ENCODE measurements at regions not wholly inside any gene's neighbourhood (a gene's known extent, or its start where the extent isn't known, plus 50 kb on each side); places are given as distances from the start of the nearest gene placed in this dataset.
"Not testable (repeated sequence)": the region's sequence is repeated elsewhere in the genome, so short reads cannot be mapped to it uniquely, and the experiment has no call there.

DNA sequence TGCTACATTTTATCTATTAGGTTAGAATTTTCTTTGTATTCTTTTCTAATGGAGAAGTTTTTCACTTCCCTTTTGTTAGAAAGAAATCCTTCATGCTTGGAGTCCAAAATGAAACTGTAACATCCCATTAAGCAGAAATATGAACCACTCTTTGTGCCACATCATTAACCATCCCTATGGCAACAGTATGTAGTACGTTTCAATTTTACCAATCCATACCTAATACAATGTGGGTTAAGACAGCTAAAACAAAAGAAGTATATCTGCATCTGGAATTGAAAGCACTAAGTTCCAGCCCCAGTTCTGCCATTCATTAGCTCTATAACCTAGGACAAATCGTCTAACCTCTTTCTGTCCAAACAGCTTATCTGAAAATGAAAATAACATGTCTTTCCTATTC lies 409.2 kb upstream of the SPHKAP start:
- H3K36me3 ChIP-seq (replicated peaks): no peaks in the 10 kb centered on the region
- H3K4me1 ChIP-seq: no peaks in the 10 kb centered on the region
- no peaks in the 10 kb centered on the region for H3K9me3 ChIP-seq
- in situ Hi-C loops (cut with MboI; ENCODE audit: low sequenced_read_pairs): no loop called here
- H3K4me3 ChIP-seq: no peak overlapping the region
- no peaks in the 10 kb centered on the region for H3K27me3 ChIP-seq (ENCODE audit: low read depth)
- DNase-seq (ENCODE audit: low spot score in 2 of 2): no peak

DNA sequence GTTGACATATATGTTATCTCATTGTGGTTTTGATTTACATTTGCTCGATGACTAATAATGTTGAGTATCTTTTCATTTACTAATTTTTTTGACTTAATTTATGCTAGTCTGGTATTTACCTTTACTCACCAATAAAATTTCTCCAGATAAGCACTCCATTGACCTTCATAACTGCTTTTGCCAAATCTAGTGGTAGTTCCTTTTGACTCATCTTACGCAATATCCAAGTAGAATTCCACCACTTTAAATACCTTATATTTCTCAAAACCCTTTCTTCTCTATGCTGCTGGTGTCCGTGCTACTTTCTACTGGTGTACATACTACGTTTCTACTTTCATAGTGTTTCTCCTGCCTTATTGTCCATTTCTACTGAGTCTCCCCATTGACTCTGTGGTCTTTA lies 407.6 kb upstream of the SPHKAP start:
- no peak overlapping the region for H3K4me3 ChIP-seq
- no peaks in the 10 kb centered on the region for H3K36me3 ChIP-seq (replicated peaks)
- no peak for DNase-seq (ENCODE audit: low spot score in 2 of 2)
- no peaks in the 10 kb centered on the region for H3K27me3 ChIP-seq (ENCODE audit: low read depth)
- in situ Hi-C loops (cut with MboI; ENCODE audit: low sequenced_read_pairs): no loop called here
- no peaks in the 10 kb centered on the region for H3K4me1 ChIP-seq
- no peaks in the 10 kb centered on the region for H3K9me3 ChIP-seq

DNA sequence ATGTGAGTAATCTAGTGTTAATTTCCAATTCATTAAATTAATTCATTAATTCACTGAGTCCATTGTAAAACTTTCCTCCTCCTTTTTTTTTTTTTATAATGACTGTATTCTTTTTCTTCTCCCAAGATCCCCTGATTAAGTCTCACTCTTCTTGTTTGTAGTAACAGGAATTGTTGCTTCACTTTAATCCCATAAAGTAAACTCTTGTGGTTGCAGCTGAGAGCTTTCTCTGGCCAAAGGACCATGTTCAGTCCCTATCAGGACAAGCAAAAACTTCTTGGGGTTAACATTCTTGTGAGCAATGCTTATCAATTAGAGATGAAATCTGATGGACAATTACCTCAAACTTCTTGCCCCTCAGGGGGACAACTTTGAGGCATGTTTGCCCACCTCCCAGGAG lies 400.2 kb upstream of the SPHKAP start:
- in situ Hi-C loops (cut with MboI; ENCODE audit: low sequenced_read_pairs): no loop called here

DNA sequence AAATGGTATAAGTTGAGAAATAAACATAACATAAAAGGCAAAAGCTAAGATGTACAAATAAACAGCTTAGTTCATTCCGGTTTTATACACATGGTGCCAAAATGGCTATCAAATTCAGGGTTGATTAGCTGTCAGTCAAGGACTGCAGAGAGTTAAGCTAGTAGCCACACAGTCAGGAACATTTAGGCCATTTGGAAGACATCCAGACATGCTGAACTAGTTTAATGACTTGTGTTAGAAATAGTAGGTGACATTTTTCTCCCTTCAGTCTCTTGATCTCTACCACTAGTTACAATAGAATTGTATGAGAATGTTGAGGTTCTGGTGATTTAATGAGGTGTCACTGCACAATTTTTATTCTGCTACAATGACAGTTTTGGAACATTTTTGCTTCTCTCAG lies 394.4 kb upstream of the SPHKAP start:
- no peaks in the 10 kb centered on the region for H3K27me3 ChIP-seq (ENCODE audit: low read depth)
- H3K36me3 ChIP-seq (replicated peaks): no peaks in the 10 kb centered on the region
- no peak for DNase-seq (ENCODE audit: low spot score in 2 of 2)
- no peaks in the 10 kb centered on the region for H3K9me3 ChIP-seq
- no peaks in the 10 kb centered on the region for H3K4me1 ChIP-seq
- in situ Hi-C loops (cut with MboI; ENCODE audit: low sequenced_read_pairs): no loop called here
- H3K4me3 ChIP-seq: no peak overlapping the region

More for the DNA sequence above, 400.2 kb upstream of the SPHKAP start:
- Histone ChIP-seq H3K4me3 (no peak overlapping the region), H3K4me1 (no peaks in the 10 kb centered on the region), H3K36me3 (replicated peaks) (no peaks in the 10 kb centered on the region), H3K9me3 (no peaks in the 10 kb centered on the region), H3K27me3 (ENCODE audit: low read depth) (no peaks in the 10 kb centered on the region)
- DNase-seq (ENCODE audit: low spot score in 2 of 2): no peak

DNA sequence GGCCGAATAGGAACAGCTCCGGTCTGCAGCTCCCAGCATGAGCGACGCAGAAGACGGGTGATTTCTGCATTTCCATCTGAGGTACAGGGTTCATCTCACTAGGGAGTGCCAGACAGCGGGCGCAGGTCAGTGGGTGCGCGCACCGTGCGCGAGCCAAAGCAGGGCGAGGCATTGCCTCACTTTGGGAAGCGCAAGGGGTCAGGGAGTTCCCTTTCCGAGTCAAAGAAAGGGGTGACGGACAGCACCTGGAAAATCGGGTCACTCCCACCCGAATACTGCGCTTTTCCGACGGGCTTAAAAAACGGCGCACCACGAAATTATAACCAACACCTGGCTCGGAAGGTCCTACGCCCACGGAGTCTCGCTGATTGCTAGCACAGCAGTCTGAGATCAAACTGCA lies 386.8 kb upstream of the SPHKAP start:
- H3K36me3 ChIP-seq (replicated peaks); in situ Hi-C loops (cut with MboI; ENCODE audit: low sequenced_read_pairs); H3K4me1 ChIP-seq; H3K4me3 ChIP-seq; H3K9me3 ChIP-seq; H3K27me3 ChIP-seq (ENCODE audit: low read depth); DNase-seq (ENCODE audit: low spot score in 2 of 2): not testable (repeated sequence)

DNA sequence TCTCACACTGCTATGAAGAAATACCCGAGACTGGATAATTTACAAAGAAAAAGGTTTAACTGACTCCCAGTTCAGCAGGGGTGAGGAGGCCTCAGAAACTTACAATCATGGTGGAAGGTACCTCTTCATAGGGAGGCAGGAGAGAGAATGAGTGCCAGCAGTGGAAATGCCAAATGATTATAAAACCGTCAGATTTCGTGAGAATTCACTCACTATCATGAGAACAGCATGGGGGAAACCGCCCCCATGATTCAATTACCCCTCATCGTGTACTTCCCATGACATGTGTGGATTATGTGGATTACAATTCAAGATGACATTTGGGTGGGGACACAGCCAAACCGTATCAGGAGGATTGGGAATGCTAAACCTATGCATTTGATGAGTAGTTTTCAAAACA lies 380.3 kb upstream of the SPHKAP start:
- no peaks in the 10 kb centered on the region for H3K27me3 ChIP-seq (ENCODE audit: low read depth)
- in situ Hi-C loops (cut with MboI; ENCODE audit: low sequenced_read_pairs): no loop called here
- no peak overlapping the region for H3K4me3 ChIP-seq
- H3K9me3 ChIP-seq: no peaks in the 10 kb centered on the region
- no peak for DNase-seq (ENCODE audit: low spot score in 2 of 2)
- H3K36me3 ChIP-seq (replicated peaks): no peaks in the 10 kb centered on the region
- H3K4me1 ChIP-seq: no peaks in the 10 kb centered on the region

DNA sequence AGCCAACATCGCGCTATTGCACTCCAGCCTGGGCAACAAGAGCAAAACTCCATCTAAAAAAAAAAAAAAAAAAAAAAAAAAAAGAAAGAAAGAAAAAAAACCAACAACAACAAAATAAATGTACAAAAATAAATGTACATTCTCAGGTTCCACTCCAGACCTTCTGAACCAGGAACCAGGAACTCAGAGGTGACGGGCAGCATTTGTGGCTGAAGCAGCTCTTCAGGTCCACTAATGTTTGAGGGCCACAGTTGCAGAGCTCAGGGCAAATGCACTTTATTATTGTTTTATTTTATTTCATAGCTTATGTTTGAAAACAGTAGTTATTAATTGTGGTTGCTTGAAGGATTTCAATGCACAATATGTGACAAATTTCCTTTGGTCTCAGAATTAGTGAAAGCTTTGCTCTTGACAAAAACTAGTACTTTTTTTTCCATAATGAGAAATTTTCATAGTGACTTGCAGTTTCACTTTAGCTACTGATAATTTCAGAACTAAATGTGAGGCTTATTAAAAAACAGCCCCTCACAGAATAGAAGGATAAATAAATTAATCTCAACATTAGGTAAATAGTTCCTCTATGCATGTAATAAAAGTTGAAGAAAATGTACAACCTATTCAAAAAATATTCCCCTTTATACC lies 378.4 kb upstream of the SPHKAP start:
- no peaks in the 10 kb centered on the region for H3K4me1 ChIP-seq
- no peaks in the 10 kb centered on the region for H3K27me3 ChIP-seq (ENCODE audit: low read depth)
- H3K9me3 ChIP-seq: no peaks in the 10 kb centered on the region
- in situ Hi-C loops (cut with MboI; ENCODE audit: low sequenced_read_pairs): no loop called here
- no peak overlapping the region for H3K4me3 ChIP-seq
- DNase-seq (ENCODE audit: low spot score in 2 of 2): no peak
- H3K36me3 ChIP-seq (replicated peaks): no peaks in the 10 kb centered on the region

DNA sequence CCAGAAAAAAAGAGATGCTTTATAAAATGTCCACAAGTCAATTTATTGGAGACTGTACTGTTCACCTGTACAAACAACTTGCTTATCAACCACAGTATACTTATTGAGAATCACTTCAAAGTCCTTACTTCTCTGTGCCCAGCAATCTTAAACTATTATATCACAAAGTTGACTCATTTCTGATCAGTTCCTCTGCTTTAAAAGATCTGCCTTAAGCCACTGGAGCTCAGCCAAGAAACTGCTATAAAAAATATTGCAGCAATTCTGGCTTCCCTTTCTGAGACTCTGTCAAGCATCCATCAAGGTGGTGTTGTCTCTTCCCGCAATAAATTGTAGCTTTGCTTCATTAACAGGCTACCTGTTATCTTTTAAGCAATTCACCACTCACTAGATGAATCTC lies 375.2 kb upstream of the SPHKAP start:
- H3K4me1 ChIP-seq: no peaks in the 10 kb centered on the region
- DNase-seq (ENCODE audit: low spot score in 2 of 2): no peak
- no peaks in the 10 kb centered on the region for H3K9me3 ChIP-seq
- in situ Hi-C loops (cut with MboI; ENCODE audit: low sequenced_read_pairs): no loop called here
- no peak overlapping the region for H3K4me3 ChIP-seq
- H3K36me3 ChIP-seq (replicated peaks): no peaks in the 10 kb centered on the region
- no peaks in the 10 kb centered on the region for H3K27me3 ChIP-seq (ENCODE audit: low read depth)

DNA sequence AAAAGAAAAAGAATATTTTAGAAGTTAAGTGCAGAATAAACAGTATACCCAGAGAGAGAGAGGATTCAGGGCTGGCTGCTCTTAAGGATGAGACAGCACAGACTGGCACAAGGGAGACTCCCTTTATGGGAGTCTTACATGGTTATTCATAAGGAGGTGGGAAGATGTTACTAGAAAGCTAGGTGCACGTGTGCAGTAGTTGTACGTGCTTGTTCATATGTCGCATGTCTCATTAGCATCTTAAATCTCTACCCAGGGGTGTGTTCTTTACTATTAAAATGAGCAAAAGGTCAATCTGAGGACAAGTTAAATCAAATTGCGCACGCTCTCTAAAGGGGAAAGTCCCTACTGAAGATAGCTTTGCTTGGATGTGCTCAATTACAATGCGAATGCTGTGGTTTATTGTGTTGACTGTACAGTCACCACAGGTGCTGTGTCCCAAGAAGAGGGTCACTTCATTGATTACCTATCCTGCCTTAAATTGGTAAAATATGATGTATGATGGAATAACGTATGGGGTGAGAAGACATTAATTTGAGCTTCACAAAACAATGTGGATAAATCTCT lies 368.0 kb upstream of the SPHKAP start:
- H3K4me3 ChIP-seq: no peak overlapping the region
- H3K4me1 ChIP-seq: no peaks in the 10 kb centered on the region
- H3K36me3 ChIP-seq (replicated peaks): no peaks in the 10 kb centered on the region
- no peaks in the 10 kb centered on the region for H3K27me3 ChIP-seq (ENCODE audit: low read depth)
- DNase-seq (ENCODE audit: low spot score in 2 of 2): no peak
- in situ Hi-C loops (cut with MboI; ENCODE audit: low sequenced_read_pairs): no loop called here
- no peaks in the 10 kb centered on the region for H3K9me3 ChIP-seq

DNA sequence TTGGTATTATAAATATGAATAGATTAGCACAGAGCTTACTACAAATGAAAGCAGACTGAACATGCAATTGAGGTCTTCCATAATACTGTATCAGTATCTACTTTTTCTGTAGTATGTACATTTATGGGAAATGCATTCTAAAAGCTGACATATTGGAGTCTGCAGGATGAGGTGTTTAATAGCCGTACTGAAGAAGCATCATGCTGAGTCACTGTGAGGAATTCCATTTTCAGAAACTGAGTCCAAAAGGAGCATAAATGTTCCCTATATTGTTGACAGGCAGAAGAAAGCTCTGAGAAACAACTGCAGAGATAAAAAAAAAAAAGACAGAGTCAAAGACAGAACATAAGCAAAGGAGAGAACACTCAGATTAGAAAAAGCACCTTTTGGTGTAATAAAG lies 366.7 kb upstream of the SPHKAP start:
- no peaks in the 10 kb centered on the region for H3K27me3 ChIP-seq (ENCODE audit: low read depth)
- no peaks in the 10 kb centered on the region for H3K36me3 ChIP-seq (replicated peaks)
- no peak overlapping the region for H3K4me3 ChIP-seq
- in situ Hi-C loops (cut with MboI; ENCODE audit: low sequenced_read_pairs): no loop called here
- no peak for DNase-seq (ENCODE audit: low spot score in 2 of 2)
- no peaks in the 10 kb centered on the region for H3K4me1 ChIP-seq
- H3K9me3 ChIP-seq: no peaks in the 10 kb centered on the region

DNA sequence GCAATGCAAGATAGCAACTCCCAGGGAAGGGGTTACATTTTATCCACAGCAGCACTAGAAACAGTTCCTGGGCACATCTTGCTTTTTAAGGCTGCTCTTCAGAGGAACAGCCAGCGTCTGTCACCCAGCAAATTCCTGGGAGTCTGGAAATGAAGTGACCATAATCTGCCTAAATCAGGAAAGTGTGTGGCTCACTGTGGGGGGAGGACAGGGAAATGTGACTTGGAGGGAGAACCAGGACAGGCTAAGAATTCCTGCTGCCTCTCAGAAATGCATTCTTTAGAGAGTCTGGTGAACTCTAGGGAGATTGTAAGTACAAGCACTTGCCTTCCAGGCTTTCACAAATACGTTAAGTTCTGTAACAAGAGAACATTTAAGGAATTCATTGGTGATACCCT lies 364.3 kb upstream of the SPHKAP start:
- in situ Hi-C loops (cut with MboI; ENCODE audit: low sequenced_read_pairs): no loop called here
- no peaks in the 10 kb centered on the region for H3K4me1 ChIP-seq
- DNase-seq (ENCODE audit: low spot score in 2 of 2): no peak
- H3K9me3 ChIP-seq: no peaks in the 10 kb centered on the region
- no peak overlapping the region for H3K4me3 ChIP-seq
- no peaks in the 10 kb centered on the region for H3K36me3 ChIP-seq (replicated peaks)
- H3K27me3 ChIP-seq (ENCODE audit: low read depth): no peaks in the 10 kb centered on the region

DNA sequence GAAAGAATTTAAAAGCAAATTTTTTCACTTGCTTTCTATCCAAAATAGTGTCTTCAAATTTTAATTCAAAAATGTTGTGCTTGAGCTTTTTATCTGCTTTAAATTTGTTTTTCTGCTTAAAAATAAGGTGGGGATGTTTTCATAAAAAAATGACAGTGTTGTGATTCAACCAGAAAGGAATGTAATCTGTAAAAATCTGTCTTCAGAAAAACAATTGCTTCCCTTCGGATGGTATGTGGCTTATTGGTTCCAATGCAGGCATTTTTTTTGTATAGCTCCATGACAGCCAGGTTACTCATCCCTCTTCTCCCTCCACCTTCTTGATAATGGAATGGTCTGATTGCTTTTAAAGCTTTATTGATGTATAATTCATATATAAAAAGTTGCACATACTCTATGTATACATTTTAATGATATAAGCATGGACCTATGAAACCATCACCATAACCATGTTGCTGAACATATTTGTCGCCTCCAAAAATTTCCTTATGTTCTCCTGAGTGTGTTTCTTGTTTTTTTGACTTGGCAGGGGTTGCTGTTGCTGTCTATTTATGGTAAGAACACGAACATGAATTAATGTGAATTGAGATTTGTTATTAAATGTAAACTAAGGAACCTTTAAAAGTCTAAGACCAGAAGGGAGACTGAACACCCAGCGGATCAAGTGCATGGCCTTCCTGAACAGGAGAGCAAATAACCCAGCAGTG lies 363.7 kb upstream of the SPHKAP start:
- no peaks in the 10 kb centered on the region for H3K27me3 ChIP-seq (ENCODE audit: low read depth)
- H3K36me3 ChIP-seq (replicated peaks): no peaks in the 10 kb centered on the region
- no peak overlapping the region for H3K4me3 ChIP-seq
- no peaks in the 10 kb centered on the region for H3K9me3 ChIP-seq
- no peak for DNase-seq (ENCODE audit: low spot score in 2 of 2)
- H3K4me1 ChIP-seq: no peaks in the 10 kb centered on the region
- in situ Hi-C loops (cut with MboI; ENCODE audit: low sequenced_read_pairs): no loop called here

DNA sequence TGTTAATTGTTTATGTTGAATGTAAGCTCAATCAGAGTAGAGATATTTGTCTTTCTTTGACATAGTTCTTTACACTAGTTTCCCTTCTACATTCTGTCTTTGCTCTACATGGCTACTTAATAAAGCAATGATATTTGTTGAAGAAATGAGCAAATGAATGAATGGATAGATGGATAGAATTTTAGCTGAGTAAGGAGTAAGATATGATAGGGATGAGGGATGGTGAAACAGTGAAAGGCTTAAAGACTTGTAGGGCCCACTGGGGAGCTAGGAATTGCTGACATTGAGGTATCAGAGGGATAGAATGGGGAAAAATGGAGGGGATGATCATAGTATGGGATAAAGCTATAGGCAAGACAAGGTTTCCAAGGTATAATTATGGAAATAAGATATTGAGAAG lies 361.6 kb upstream of the SPHKAP start:
- in situ Hi-C loops (cut with MboI; ENCODE audit: low sequenced_read_pairs): no loop called here
- Histone ChIP-seq H3K36me3 (replicated peaks) (no peaks in the 10 kb centered on the region), H3K27me3 (ENCODE audit: low read depth) (no peaks in the 10 kb centered on the region)

DNA sequence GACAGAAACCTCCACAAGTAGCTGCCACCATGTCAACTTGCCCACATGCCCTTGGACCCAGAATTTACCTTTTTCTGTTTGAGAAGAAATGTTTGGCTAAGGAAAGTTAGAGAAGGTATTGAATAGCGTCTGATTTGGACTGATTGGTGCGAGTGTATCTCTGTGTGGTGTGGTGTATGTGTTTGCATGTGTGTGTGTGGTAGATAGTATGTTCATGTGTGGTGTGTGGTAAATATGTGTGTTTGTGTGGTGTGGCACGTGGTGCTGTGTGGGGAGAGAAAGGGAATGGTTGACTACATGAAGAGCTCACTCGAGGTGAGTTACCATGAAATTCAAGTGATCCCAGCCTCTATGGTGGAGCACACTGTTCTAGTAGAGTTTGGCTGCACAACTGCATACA lies 360.8 kb upstream of the SPHKAP start:
- in situ Hi-C loops (cut with MboI; ENCODE audit: low sequenced_read_pairs): no loop called here
- H3K27me3 ChIP-seq (ENCODE audit: low read depth): no peaks in the 10 kb centered on the region
- H3K4me1 ChIP-seq: no peaks in the 10 kb centered on the region
- no peak overlapping the region for H3K4me3 ChIP-seq
- H3K36me3 ChIP-seq (replicated peaks): no peaks in the 10 kb centered on the region
- no peak for DNase-seq (ENCODE audit: low spot score in 2 of 2)
- H3K9me3 ChIP-seq: no peaks in the 10 kb centered on the region

More for the DNA sequence above, 361.6 kb upstream of the SPHKAP start:
- H3K9me3 ChIP-seq: no peaks in the 10 kb centered on the region
- H3K4me1 ChIP-seq: no peaks in the 10 kb centered on the region
- no peak for DNase-seq (ENCODE audit: low spot score in 2 of 2)
- no peak overlapping the region for H3K4me3 ChIP-seq

Measured in HAP-1 (cell line).